Stimulated activated CD8-positive, alpha-beta memory T cell treated with anti-CD3 and anti-CD28 coated beads, Interleukin-15, amount 100 ng/mL, for 24 hours (primary cell): ENCODE measurements at regions not wholly inside any gene's neighbourhood (a gene's known extent, or its start where the extent isn't known, plus 50 kb on each side); places are given as distances from the start of the nearest gene placed in this dataset.

Experiments used
- DNase-seq: peaks from one replicate; pipeline ENCODE4 v3.0.0-alpha.2; 2020; ENCODE audit warnings: low read depth

DNA sequence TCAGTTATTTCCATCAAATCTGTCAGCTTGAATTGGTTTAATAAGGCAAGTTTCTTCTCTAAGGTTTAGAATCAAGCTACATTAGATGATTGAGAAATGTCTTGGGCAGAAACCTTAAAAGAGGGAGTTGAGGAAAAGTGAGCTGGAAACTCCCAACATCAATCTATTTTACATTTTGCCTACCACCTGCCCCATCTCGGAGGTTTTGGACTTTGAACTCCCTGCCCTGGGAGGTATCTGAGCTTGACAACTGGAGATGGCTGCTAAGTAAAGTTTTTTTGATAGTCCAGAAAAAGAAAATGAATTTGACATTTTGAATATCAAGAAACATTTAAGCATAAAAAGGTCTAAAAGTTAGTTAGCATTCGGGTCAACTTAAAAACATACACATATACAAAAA, 234.2 kb downstream of the NFKBIZ start:
- DNase-seq = no peak

DNA sequence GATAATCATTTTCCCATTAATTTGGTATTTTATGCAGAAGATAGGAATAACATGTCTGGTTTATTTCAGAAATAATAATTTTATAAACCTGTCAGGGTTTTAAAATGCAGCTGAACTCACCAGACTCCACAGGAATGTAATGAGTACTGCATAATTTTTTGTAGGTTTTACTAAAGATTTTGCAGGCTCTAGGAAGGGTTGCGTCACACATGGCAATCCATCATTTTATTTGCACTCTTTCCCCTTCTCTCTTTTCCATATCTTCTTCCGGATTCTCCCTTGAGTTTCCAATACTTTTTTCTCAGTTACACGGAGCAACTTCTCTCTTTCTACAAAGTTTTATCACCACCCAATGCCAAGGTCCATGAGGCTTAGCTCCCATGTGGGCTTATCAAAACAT, 234.7 kb downstream of the NFKBIZ start:
- no peak for DNase-seq

DNA sequence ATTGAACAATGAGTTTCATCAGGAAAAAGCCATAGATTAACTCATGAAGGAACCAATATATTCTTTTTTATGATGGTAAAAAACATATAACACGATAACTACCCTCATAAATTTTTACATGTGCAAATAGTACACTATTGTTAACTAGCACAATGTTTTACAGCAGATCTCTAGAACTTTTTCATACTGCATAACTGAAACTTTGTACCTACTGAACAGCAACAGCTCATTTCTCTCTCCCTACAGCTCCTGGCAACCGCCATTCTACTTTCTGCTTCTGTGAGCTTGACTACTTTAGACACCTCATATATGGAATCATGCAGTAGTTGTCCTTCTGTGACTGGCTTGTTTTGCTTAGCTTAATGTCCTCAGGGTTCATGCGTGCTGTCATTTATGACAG, 235.4 kb downstream of the NFKBIZ start:
- DNase-seq = no peak

DNA sequence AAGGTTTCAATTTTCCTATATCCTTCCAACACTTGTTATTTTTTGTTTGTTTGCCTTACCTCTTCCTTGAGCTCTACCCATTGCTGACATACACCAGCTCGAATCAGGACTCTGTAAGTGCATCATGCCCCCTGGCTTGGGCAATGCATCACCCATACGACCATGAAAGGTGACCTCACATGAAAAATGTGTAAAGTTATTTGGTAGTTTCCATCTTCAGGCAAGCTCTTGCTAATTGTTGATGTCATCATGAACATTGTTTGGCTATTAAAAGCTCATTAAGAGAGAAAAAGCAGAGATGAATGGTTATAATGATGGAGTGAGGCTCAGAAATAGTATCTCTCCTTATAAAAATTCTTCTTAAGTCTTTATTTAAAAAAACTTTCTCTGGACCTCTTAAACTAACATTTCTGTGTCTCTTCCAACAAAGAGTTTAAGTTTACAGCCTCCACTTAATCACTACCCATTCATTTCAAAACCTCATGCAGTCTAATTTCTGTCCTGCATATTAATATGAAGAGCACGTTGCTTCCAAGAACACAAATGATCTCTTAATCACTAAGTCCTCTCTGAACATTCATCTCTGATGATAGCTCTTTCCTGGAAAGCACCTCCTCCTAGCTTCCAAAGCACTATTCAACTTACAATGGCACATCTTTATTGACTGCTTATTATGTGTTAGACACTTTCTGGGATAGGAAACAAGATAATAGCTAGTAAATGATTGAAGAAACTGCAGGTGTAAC, 236.3 kb downstream of the NFKBIZ start:
- no peak for DNase-seq

DNA sequence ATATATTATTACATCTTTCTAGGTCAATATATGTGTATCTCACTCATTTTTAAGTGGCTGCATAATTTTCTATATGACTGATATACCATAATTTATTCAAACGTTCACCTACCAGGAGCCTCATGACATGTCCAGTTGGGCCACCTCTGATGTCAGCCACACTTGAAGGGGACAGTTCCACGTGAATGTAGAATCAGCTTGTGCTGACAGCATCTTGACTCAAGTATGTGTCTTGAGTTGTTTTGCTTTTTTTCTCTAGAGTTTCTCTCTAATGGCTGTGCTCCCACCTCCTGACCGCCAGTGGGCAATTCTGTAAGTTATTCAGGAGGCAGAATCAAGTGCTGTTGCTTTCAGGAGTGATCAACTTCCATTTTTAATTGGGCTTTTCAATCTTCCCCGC, 237.9 kb downstream of the NFKBIZ start:
- DNase-seq = no peak

DNA sequence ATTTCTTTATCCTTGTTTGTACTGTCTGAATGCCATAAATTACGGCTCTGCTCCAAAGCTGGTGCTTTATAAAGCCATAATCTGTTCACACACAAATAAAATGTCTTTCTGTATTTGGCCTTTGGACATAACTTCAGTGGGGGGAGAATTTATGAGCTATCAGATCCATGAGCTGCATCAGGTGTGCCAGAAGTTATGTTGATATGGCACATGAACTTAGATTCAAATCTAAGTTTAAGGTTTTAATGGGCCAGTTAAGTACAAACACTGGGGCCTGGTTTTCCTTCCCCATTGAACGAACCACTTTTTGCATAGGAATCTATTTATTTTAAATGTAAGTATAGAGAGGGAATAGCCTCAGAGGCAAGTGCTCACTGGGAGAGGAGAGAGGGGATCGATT, 239.9 kb downstream of the NFKBIZ start:
- no peak for DNase-seq

DNA sequence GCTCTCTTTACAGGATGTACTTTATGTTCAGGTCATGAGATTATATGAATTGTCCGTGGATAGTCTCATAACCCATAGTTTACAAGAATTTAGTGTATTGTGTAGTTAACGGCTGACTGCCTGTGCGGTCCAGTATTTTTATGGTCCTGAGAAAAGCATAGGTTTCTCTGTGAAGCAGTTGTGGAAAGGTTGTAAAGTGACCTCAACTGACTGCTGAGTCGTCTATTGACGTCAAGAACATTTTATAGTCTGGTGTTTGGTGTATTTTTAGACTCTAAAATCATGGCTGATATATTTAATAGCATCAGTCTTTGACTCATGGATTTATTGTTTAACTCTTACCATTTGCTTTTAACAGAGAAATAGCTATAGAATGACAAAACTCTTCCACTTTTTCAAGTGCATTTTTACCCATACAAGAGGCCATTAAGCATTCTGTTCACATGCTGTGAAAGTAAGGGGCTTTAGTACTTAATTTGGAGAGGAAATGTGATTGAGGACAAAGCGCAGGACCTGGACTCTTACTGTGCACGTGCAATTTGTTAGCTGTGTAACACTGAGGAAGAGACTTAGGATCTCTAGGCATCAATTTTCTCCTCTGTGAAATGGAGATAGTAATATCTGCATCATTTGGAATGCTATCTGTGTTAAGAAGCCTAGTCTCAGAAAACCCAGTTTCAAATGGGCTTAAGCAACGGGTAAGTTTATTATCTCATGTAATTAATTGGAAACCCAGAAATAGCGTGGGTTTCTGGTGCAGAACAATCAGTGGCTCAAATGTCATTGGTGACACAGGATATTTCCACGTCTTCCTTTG, 240.8 kb downstream of the NFKBIZ start:
- no peak for DNase-seq

DNA sequence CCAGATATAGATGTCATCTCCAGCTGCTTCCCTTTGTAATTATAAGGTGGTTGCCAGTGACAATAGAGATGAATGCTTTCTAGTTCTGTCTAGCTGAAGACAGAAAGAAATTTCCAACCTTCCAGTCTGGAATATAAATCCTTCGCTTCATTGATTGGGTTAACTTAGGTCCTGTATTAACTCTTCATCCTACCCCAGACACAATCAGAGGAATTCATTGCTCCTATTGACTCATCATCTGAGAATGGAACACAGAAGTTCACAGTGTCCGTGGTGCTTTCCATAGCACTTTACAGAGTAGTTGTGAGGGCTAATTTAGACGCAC, 241.4 kb downstream of the NFKBIZ start:
- DNase-seq = no peak

DNA sequence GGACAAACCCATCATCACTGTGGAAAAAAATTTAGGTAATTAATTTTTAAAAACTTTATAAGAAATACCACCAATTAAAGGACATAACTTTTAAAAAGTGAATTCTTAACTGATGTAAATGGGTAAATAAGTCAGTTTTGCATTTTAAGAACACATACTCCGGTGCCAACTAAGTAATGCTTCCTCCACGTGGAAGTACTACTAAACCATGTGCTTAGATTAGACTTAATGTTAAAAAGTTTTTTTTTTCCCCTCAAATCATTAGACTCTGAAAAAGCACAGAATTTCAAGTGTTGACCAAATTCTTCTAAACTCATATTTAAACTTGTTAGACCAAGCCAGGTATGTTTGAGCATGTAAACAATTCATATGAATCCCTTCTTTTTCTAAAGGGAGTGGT, 242.0 kb downstream of the NFKBIZ start:
- no peak for DNase-seq

DNA sequence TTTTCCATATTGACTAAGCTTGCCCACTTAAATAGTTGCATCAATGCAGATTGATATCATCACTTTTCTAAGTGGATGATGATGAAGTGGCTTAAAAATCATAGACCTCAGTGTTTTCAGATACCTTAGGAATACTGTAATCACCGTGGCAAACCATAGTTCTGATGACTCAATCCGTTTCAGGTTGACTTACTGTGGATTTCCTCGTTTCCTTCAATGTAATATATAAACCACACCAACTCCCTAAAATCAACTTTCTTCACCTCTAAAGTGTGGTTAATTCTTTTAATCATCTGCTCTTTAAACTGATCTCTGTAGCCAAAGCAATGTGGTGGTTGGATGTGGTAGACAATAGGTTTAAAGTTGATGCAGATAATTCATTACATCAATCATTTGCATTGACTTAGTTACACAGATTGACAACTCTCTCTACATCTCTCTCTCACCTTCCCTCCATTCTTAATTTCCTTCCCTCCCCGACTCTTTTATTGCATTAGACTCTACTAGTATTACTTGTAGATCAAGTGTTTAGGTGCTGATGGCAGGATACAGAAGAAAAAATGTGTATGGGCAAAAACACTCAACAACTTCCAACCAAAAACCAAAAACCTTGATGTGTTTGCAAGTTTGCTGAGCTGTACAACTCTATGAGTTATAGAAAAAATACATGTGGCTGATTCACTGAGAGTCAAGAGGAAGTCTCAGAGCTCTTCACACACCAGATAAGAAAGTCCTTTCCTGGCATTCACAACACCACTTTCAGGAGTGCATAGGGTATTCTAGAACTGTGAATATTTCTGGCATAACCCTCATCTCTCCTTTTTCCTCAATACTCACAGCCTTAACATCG, 243.5 kb downstream of the NFKBIZ start:
- DNase-seq = no peak

DNA sequence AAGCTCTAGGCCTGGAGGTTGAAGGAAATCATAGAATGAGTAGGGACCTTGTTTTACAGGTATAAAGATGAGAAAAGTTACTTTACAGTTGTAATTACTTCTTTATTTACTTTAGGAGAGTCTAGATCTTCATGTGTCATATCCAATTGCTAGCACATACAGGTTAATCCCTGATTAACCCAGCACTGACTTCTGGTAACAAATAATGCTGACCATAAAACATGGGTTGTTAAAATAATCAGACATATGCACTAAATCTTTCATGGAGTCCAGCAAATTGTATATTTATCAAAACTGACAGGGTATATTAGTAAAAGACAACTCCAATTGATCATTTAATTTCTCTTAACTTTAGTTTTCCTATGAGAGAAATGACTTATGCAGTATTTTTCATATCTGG, 245.2 kb downstream of the NFKBIZ start:
- no peak for DNase-seq

DNA sequence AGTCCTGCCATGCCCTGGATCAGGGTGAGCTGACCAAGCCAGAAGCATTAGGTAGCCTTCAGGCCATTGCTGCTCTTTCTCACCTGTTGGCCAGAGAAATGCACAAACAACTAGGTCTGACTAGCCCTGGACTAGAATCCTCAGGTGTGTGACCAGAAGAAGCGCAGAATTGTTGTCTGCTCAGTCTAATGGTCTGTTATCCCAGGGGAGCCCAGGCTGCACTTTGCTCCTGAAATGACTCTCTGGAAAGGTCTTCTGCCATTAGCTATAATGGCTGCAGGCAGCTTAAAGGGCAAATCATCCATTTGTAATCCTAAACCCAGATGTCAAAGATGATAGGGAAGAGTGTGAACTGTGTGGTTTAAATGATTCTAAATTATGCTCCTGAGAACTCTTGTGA, 246.1 kb downstream of the NFKBIZ start:
- DNase-seq = no peak

DNA sequence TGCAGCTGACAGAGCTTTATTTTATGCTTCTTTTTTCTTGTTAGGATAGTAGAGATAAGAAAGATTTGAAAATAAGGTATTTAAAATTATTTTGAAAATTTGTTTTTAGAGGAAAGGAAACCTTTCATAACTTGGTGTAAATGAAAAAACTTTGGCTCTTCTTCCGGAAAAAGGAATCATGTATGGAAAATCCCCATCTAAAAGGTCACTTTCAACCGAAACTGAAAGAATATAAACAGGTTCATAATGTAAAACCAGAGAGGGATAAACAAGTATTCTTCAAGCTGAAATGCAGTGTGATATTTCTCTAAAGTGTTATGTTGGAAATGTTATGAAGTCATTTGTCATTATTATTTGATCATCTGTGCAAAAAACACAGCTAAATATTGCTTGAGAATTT, 246.8 kb downstream of the NFKBIZ start:
- DNase-seq = no peak

DNA sequence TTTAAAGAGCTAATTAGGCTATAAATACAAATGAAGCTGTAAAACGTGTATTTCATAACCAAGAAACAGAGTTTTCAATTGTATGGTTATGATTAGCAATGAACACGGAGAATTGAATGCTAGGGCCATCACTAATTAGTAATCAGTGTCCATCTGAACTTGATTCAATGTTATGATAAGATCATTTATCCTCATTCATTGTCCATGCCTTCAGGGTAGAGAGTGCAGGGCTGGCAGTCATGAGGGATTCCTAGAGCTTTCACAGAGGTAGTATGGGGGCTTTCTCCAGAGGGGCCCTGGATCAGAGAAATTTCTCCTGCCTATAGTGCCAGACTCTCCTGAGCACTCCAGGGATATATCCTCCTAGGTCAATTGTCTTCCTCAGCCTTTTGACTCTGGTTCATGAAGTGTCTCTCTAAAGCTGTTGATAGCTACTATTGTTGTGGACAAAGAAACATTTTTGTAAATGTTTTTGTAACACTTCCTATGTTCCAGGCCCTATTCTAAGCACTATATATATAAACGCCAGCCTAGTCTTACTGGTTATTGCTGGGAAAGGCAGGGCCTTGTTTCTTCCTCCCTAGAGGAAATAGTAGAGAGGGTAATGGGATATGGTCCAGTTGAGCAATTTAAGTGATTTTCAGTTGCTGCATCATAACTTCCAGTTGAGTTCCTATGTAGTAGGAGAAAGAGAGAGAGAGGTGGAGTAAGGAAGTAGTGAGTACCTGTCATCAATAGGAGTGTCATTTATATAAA, 249.0 kb downstream of the NFKBIZ start:
- DNase-seq = no peak

DNA sequence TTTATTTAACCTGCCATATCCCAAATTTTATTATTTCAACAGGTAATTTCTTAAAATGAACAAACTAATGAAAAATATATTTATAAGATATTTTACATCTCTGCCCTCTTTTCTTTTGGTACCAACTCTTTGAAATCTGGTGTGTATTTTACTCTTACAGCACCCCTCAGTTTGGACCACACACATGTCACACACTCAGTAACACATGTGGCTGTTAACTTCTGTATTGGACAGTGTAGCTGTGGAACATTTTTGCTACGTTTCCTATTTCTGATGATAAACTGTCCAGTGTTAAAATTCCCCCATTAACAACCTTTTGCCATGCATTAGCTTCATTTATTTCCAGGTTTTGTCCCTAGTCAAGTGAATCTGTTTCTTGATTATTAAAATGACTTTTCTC, 250.6 kb downstream of the NFKBIZ start:
- DNase-seq = no peak

DNA sequence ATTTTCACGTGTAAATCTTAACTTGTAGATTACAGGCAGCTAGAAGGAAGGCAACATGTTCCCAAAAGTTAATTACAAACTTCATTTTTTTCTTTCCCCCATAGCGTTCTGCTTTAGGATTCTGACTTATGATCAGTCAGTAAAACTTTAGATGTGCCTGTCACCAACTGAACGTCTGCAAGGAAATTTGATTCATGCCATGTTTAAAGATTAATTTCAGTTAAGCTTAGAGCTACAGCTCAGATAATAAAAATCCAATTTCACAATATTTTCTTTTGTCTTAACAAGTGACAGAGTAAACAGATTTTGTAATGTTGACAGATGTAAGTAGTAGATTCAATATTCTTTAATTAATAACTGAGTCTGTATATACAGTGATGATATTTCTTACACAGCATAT, 253.1 kb downstream of the NFKBIZ start:
- no peak for DNase-seq

DNA sequence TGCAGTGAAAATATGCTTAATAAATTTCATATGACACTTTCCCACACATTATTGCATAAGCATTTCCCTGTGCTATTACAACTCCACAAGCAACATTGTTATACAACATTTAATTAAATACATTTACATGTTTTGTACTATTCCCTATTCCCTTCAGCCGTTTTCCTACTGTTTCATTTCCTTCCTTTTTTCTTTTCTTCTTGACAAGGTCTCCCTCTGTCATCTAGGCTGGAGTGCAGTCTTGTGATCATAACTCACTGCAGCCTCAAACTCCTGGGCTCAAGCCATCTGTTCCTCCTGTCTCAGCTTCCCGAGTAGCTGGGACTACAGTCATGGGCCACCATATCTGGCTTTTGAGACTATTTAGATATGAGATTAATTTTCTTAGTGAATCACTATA, 254.7 kb downstream of the NFKBIZ start:
- no peak for DNase-seq

DNA sequence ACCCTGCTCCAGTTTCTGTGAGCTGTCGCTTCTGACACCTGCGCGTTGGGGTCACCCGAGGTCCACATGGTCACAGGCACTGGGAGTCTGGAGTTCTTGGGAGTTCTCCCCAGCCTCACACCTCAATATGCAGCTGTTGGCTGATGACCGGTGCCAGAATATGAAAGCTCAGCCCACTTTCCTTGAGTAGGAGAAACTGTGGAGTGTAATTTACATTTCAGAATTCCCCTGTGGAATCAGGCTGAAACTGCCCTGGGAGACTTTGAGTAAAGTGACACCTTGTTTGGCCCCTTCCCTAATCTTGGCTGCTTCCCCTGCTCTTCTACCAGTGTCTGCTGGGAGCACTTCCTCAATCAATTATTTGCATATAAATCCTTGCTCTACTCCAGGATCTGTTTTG, 255.9 kb downstream of the NFKBIZ start:
- no peak for DNase-seq

DNA sequence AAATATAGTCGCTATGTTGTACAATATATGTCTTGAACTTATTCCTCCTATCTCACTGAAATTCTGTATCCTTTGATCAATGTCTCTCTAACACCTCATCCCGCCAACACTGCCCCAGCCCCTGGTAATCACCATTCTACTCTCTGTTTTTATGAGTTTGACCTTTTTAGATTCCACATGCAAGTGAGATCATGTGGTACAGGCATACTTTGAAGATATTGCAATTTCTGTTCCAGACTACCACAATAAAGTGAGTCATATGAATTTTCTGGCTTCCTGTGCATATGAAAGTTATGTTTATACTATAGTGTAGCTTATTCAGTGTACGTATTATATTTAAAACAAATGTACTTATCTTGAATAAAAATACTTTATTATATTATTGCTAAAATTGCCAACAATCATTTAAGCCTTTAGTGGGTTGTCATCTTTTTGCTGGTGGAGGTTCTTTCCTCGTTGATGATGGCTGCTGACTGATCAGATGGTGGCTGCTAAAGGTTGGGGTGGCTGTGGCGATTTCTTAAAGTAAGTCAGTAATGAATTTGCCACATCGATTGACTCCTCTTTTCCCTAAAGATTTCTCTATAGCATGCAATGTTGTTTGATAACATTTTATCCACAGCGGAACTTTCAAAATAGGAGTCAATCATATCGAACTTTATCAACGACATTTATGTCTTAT, 257.2 kb downstream of the NFKBIZ start:
- DNase-seq = no peak

DNA sequence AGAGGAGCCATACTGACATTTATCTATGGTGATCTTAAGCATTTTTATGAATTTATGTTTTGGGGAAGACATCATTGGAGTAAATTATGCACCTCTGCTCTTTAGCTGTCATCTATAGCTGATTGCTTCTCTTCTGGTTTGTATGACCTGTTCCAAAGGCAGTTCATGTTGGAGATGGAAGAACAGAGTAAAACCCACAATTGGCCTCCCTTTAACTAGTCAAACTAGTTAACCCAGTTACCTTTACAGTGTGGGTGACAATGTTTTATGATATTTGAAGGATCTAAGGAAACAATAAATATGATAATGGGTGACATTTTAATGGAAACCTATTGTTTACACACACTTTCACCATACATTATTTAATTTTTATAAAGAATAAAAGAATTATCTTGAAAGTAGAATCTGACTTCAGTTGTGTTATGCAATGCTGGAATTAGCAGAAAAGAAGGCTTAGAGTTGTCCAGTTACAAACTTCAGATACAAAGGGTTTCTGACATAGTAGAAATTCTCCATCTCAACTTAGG, 263.5 kb downstream of the NFKBIZ start:
- no peak for DNase-seq

DNA sequence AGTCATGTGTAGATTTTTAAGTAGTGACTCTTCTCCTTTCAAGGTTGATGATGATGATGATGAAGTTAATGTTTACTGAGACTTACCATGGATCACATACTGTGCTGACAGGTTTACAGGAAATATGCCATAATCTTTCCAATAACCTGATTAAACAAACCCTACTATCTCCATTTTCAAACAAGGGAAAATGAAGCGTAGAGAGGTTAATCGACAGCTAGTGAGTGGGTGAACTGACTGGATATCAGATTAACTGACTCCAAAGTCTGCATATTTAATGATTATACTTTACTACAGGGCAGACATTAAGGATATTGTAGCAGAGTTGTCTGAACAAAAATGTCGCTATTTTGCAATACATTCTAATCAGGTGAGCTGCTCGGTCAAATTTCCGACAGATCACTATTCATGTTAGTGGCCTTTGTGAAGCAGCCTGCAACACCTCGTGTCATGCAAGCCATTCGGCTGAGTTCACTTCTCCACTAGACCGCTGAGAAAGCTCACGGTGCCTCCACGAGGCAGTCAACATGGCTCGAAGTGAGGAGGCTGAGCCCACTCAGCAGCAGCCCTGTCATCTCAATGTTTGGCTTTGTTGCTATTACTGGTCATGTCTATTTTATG, 264.2 kb downstream of the NFKBIZ start:
- DNase-seq = no peak
